ENCODE measurements at regions not wholly inside any gene's neighbourhood (a gene's known extent, or its start where the extent isn't known, plus 50 kb on each side); places are given as distances from the start of the nearest gene placed in this dataset.

GRCh38 chr5:163357636-163358035 is 79.8 kb upstream of the CCNG1 start:
- DNase-seq (ENCODE audit: low spot score): no peak

GRCh38 chr5:163360656-163361055 is 76.7 kb upstream of the CCNG1 start:
- no peak for DNase-seq (ENCODE audit: low spot score)

- DNase-seq (ENCODE audit: low spot score): no peak
Measured at GRCh38 chr5:163361450-163361849, 75.9 kb upstream of the CCNG1 start.

- DNase-seq (ENCODE audit: low spot score): no peak
Measured at GRCh38 chr5:163362840-163363371, 74.5 kb upstream of the CCNG1 start.

GRCh38 chr5:163363389-163363788 is 74.0 kb upstream of the CCNG1 start:
- no peak for DNase-seq (ENCODE audit: low spot score)

- DNase-seq (ENCODE audit: low spot score): no peak
Measured at GRCh38 chr5:163366757-163367156, 70.6 kb upstream of the CCNG1 start.

GRCh38 chr5:163369776-163370385 is 67.5 kb upstream of the CCNG1 start:
- DNase-seq (ENCODE audit: low spot score): no peak

- no peak for DNase-seq (ENCODE audit: low spot score)
Measured at GRCh38 chr5:163373436-163374084, 63.8 kb upstream of the CCNG1 start.

GRCh38 chr5:163377982-163378381 is 59.4 kb upstream of the CCNG1 start:
- DNase-seq (ENCODE audit: low spot score): no peak

- no peak for DNase-seq (ENCODE audit: low spot score)
Measured at GRCh38 chr5:163379298-163380155, 57.9 kb upstream of the CCNG1 start.

- no peak for DNase-seq (ENCODE audit: low spot score)
Measured at GRCh38 chr5:163381832-163382231, 55.6 kb upstream of the CCNG1 start.

- no peak for DNase-seq (ENCODE audit: low spot score)
Measured at GRCh38 chr5:163383754-163384153, 53.6 kb upstream of the CCNG1 start.

GRCh38 chr5:163384669-163385068 is 52.7 kb upstream of the CCNG1 start:
- no peak for DNase-seq (ENCODE audit: low spot score)

GRCh38 chr5:163385271-163385670 is 52.1 kb upstream of the CCNG1 start:
- no peak for DNase-seq (ENCODE audit: low spot score)

GRCh38 chr5:163385824-163386223 is 51.6 kb upstream of the CCNG1 start:
- no peak for DNase-seq (ENCODE audit: low spot score)

- no peak for DNase-seq (ENCODE audit: low spot score)
Measured at GRCh38 chr5:163386352-163386751, 51.0 kb upstream of the CCNG1 start.

GRCh38 chr5:163387589-163388343 is 49.6 kb upstream of the CCNG1 start:
- no peak for DNase-seq (ENCODE audit: low spot score)
